ENCODE measurements at regions not wholly inside any gene's neighbourhood (a gene's known extent, or its start where the extent isn't known, plus 50 kb on each side); places are given as distances from the start of the nearest gene placed in this dataset.

- Histone ChIP-seq H3K4me1 (replicated peaks in 1 of 2; ENCODE audit: control insufficient read depth in 2 of 2, insufficient read depth in 2 of 2, low read length in 2 of 2) (no peaks in the 10 kb centered on the region), H2AFZ (ENCODE audit: low read depth, low read length) (no peak overlapping the region), H4K20me1 (replicated peaks; ENCODE audit: control insufficient read depth, insufficient read depth, low read length) (no peaks in the 10 kb centered on the region), H3K27ac (ENCODE audit: extremely low read depth, low read depth, low read length) (no peak overlapping the region), H3K27me3 (ENCODE audit: control insufficient read depth in 2 of 2, insufficient read depth in 2 of 2, low read length in 2 of 2) (no peaks in the 10 kb centered on the region), H3K4me2 (ENCODE audit: insufficient read depth, low read length) (no peak overlapping the region), H3K9ac (ENCODE audit: insufficient read depth in 1 of 2, low read depth in 2 of 2, low read length in 2 of 2) (no peak overlapping the region), H3K79me2 (ENCODE audit: control insufficient read depth, insufficient read depth, low read length) (no peaks in the 10 kb centered on the region), H3K4me3 (no peak overlapping the region), H3K9me3 (replicated peaks; ENCODE audit: control insufficient read depth, insufficient read depth, low read depth, low read length) (no peaks in the 10 kb centered on the region), H3K36me3 (ENCODE audit: control insufficient read depth, insufficient read depth, low read length) (no peaks in the 10 kb centered on the region), H3K9me1 (ENCODE audit: control insufficient read depth, insufficient read depth, low read length) (no peaks in the 10 kb centered on the region)
- FAIRE-seq = no peak
- CTCF ChIA-PET (ENCODE audit: low intra/inter-chr PET ratio) = no interaction called here
- no peak for TF ChIP-seq SIN3B (IDR thresholded peaks at IDR 0.05; ENCODE audit: low read depth)
- ATAC-seq = no peak
- intact Hi-C loops (cut with micrococcal nuclease) (no loop called here), in situ Hi-C loops (cut with MboI) (no loop called here)
- no peak for DNase-seq (ENCODE audit: extremely low read depth in 1 of 4, low spot score in 3 of 4)
- BruUV-seq (replicated peaks) = no TSS peak
- 0% methylated on average over 2 of the region's 2 CpGs for WGBS (ENCODE audit: insufficient coverage, low coverage, missing lambda C conversion rate)
- POLR2A ChIA-PET = no interaction called here
These were observed 150.6 kb upstream of the IL12B start for GRCh38 chr5:159480849-159481248.

- ATAC-seq (no peak), DNase-seq (ENCODE audit: extremely low read depth in 1 of 4, low spot score in 3 of 4) (no peak), FAIRE-seq (no peak)
- 6% methylated on average over 1 of the region's 1 CpG for WGBS (ENCODE audit: insufficient coverage, low coverage, missing lambda C conversion rate)
- H3K9ac ChIP-seq (ENCODE audit: insufficient read depth in 1 of 2, low read depth in 2 of 2, low read length in 2 of 2) = no peak overlapping the region
- no peaks in the 10 kb centered on the region for H3K36me3 ChIP-seq (ENCODE audit: control insufficient read depth, insufficient read depth, low read length)
- H3K27ac ChIP-seq (ENCODE audit: extremely low read depth, low read depth, low read length) = no peak overlapping the region
- no peaks in the 10 kb centered on the region for H4K20me1 ChIP-seq (replicated peaks; ENCODE audit: control insufficient read depth, insufficient read depth, low read length)
- CTCF ChIA-PET (ENCODE audit: low intra/inter-chr PET ratio) = no interaction called here
- H3K4me2 ChIP-seq (ENCODE audit: insufficient read depth, low read length) = no peak overlapping the region
- H3K79me2 ChIP-seq (ENCODE audit: control insufficient read depth, insufficient read depth, low read length) = no peaks in the 10 kb centered on the region
- H3K4me1 ChIP-seq (replicated peaks in 1 of 2; ENCODE audit: control insufficient read depth in 2 of 2, insufficient read depth in 2 of 2, low read length in 2 of 2) = no peaks in the 10 kb centered on the region
- H3K27me3 ChIP-seq (ENCODE audit: control insufficient read depth in 2 of 2, insufficient read depth in 2 of 2, low read length in 2 of 2) = no peaks in the 10 kb centered on the region
- H2AFZ ChIP-seq (ENCODE audit: low read depth, low read length) = no peak overlapping the region
- BruUV-seq (replicated peaks) = no TSS peak
- intact Hi-C loops (cut with micrococcal nuclease) = no loop called here
- POLR2A ChIA-PET = interaction anchor here (1.3 kb wide), 1 partner anchor 10 kb away, joined by 4 read pairs; no protein-coding TSS in a partner anchor
- no peak overlapping the region for H3K4me3 ChIP-seq
- in situ Hi-C loops (cut with MboI) = no loop called here
- no peaks in the 10 kb centered on the region for H3K9me1 ChIP-seq (ENCODE audit: control insufficient read depth, insufficient read depth, low read length)
- no peaks in the 10 kb centered on the region for H3K9me3 ChIP-seq (replicated peaks; ENCODE audit: control insufficient read depth, insufficient read depth, low read depth, low read length)
- TF ChIP-seq ZNF655 (CRISPR knock-in tag; IDR thresholded peaks at IDR 0.05) (no peak), PHF21A (IDR thresholded peaks at IDR 0.05; ENCODE audit: borderline replicate concordance, low read depth) (no peak), SMAD1 (IDR thresholded peaks at IDR 0.05; ENCODE audit: low read depth, low read length, partially characterized antibody) (no peak), ZNF140 (CRISPR knock-in tag; IDR thresholded peaks at IDR 0.05) (no peak), ARID1B (IDR thresholded peaks at IDR 0.05) (no peak)
These were observed 151.5 kb upstream of the IL12B start for GRCh38 chr5:159481751-159482150.
